IMR-90 (cell line): ENCODE measurements at regions not wholly inside any gene's neighbourhood (a gene's known extent, or its start where the extent isn't known, plus 50 kb on each side); places are given as distances from the start of the nearest gene placed in this dataset.
A peak's percentile ranks its signal among the peaks of the same experiment; 100 is the strongest.

ENCODE experiments used
- ATAC-seq: fragments of 200-7000 bp; cut with Tn5 transposase; 2 replicates; pipeline ENCODE4 v1.9.1; 2020; ENCODE audit warnings: low read depth, mild to moderate bottlenecking, moderate library complexity
- BruUV-seq: library from RNA; stranded (reverse); fragments of 400-500 nt; replicated peaks from 2 replicates; lab custom pipeline; 2021; lab: Mats Ljungman, UMichigan
- CTCF ChIA-PET: fragments of 300-600 bp; formaldehyde crosslinking; extraction: SDS; loops from one replicate; lab custom pipeline; 2021; ENCODE audit warnings: antibody characterized with exemption; lab: Yijun Ruan, JAX
- POLR2A ChIA-PET: fragments of 300-600 bp; sonication (Branson Sonifier 250); formaldehyde crosslinking; loops from one replicate; lab custom pipeline; 2022; ENCODE audit warnings: antibody characterized with exemption; ENCODE audit not compliant: unreplicated experiment; lab: Charles Lee
- DNase-seq: peaks from one replicate; pipeline ENCODE4 v3.0.0; 2013
- H2AFZ ChIP-seq: replicated peaks from 2 replicates; pipeline ENCODE3; 2013; ENCODE audit warnings: low read length, mild to moderate bottlenecking; ENCODE audit not compliant: poor library complexity
- H2AK5ac ChIP-seq: 2 replicates; pipeline ENCODE4 v1.6.1; 2013; ENCODE audit warnings: low read depth, low read length, inconsistent platforms
- H2AK9ac ChIP-seq: replicated peaks from 2 replicates; pipeline ENCODE3; 2013; ENCODE audit warnings: mild to moderate bottlenecking, low read depth, low read length, moderate library complexity; ENCODE audit not compliant: poor library complexity
- H2BK120ac ChIP-seq: 2 replicates; pipeline ENCODE4 v1.6.1; 2013; ENCODE audit warnings: low read depth, low read length, inconsistent platforms
- H2BK15ac ChIP-seq: 3 replicates; pipeline ENCODE4 v1.6.1; 2013; ENCODE audit warnings: low read depth, low read length, inconsistent platforms
- H2BK20ac ChIP-seq: 2 replicates; pipeline ENCODE4 v1.6.1; 2013; ENCODE audit warnings: low read depth, mild to moderate bottlenecking, inconsistent platforms, low read length, moderate library complexity
- H2BK5ac ChIP-seq: 2 replicates; pipeline ENCODE4 v1.6.1; 2013; ENCODE audit warnings: mild to moderate bottlenecking, low read depth, low read length, inconsistent platforms; ENCODE audit not compliant: poor library complexity, severe bottlenecking
- H3K14ac ChIP-seq: replicated peaks from 2 replicates; pipeline ENCODE4 v1.6.1; 2013; ENCODE audit warnings: low read depth, low read length, inconsistent platforms
- H3K18ac ChIP-seq: 2 replicates; pipeline ENCODE4 v1.6.1; 2013; ENCODE audit warnings: low read depth, low read length, control low read depth
- H3K23ac ChIP-seq: 2 replicates; pipeline ENCODE4 v1.6.1; 2013; ENCODE audit warnings: low read depth, low read length, inconsistent platforms
- H3K27ac ChIP-seq: 2 replicates; pipeline ENCODE4 v1.5.1; 2013; ENCODE audit warnings: mild to moderate bottlenecking, control low read depth, low read length; ENCODE audit not compliant: insufficient read depth
- H3K27me3 ChIP-seq: 2 replicates; pipeline ENCODE4 v1.6.1; 2013; ENCODE audit warnings: low read length; ENCODE audit not compliant: control insufficient read depth, insufficient read depth
- H3K36me3 ChIP-seq: 2 replicates; pipeline ENCODE4 v1.6.1; 2013; ENCODE audit warnings: low read length, mixed read lengths; ENCODE audit not compliant: control insufficient read depth, insufficient read depth
- H3K4ac ChIP-seq: 2 replicates; pipeline ENCODE4 v1.6.1; 2013; ENCODE audit warnings: low read depth, low read length, inconsistent platforms
- H3K4me1 ChIP-seq: 2 replicates; pipeline ENCODE4 v1.6.1; 2013; ENCODE audit warnings: low read length, mixed read lengths; ENCODE audit not compliant: control insufficient read depth, insufficient read depth
- H3K4me2 ChIP-seq: 2 replicates; pipeline ENCODE4 v1.6.1; 2013; ENCODE audit warnings: low read depth, mild to moderate bottlenecking, control low read depth, low read length, moderate library complexity
- H3K4me3 ChIP-seq: 2 replicates; pipeline ENCODE4 v1.5.1; 2013; ENCODE audit warnings: low read depth, mild to moderate bottlenecking, control low read depth, low read length, moderate library complexity; ENCODE audit not compliant: insufficient read depth
- H3K56ac ChIP-seq: 2 replicates; pipeline ENCODE4 v1.6.1; 2013; ENCODE audit warnings: low read length, inconsistent platforms; ENCODE audit not compliant: insufficient read depth; ENCODE audit errors: extremely low read depth
- H3K79me1 ChIP-seq, 2 experiments: 2 replicates each; pipeline ENCODE4 v1.6.1; 2013; ENCODE audit warnings: low read length in 2 of 2, inconsistent platforms in 1 of 2, low read depth in 1 of 2
- H3K9ac ChIP-seq: 2 replicates; pipeline ENCODE4 v1.6.1; 2013; ENCODE audit warnings: low read depth, low read length, control low read depth
- H3K9me1 ChIP-seq: 2 replicates; pipeline ENCODE4 v1.6.1; 2013; ENCODE audit warnings: low read length, inconsistent platforms; ENCODE audit not compliant: insufficient read depth
- H3K9me3 ChIP-seq: 2 replicates; pipeline ENCODE4 v1.6.1; 2013; ENCODE audit warnings: low read length; ENCODE audit not compliant: control insufficient read depth, insufficient read depth
- H4K20me1 ChIP-seq: 2 replicates; pipeline ENCODE4 v1.6.1; 2013; ENCODE audit warnings: low read length, inconsistent platforms; ENCODE audit not compliant: insufficient read depth
- H4K5ac ChIP-seq: 2 replicates; pipeline ENCODE4 v1.6.1; 2013; ENCODE audit warnings: mild to moderate bottlenecking, low read depth, low read length, control low read depth
- H4K8ac ChIP-seq, 2 experiments: 2 replicates each; pipeline ENCODE4 v1.6.1; 2013; ENCODE audit warnings: low read depth in 2 of 2, low read length in 2 of 2, control low read depth in 1 of 2, inconsistent platforms in 1 of 2
- H4K91ac ChIP-seq: 2 replicates; pipeline ENCODE4 v1.6.1; 2013; ENCODE audit warnings: low read depth, low read length, inconsistent platforms; ENCODE audit not compliant: insufficient read depth
- BHLHE40 ChIP-seq: fragments of 150-350 bp; IDR thresholded peaks from 2 replicates; pipeline ENCODE4 v1.6.1; 2016; ENCODE audit warnings: mild to moderate bottlenecking, low read depth, low read length
- CEBPB ChIP-seq: IDR thresholded peaks from 2 replicates; pipeline ENCODE4 v1.6.1; 2012; ENCODE audit warnings: low read depth, low read length, improper control_type of control experiment
- CHD1 ChIP-seq: IDR thresholded peaks from 2 replicates; pipeline ENCODE4 v1.6.1; 2012; ENCODE audit warnings: low read depth, low read length, improper control_type of control experiment
- FOS ChIP-seq: fragments of 150-350 bp; IDR thresholded peaks from 2 replicates; pipeline ENCODE4 v1.6.1; 2016; ENCODE audit warnings: low read depth, low read length
- MAFK ChIP-seq: IDR thresholded peaks from 2 replicates; pipeline ENCODE4 v1.6.1; 2012; ENCODE audit warnings: low read depth, low read length, improper control_type of control experiment
- MAZ ChIP-seq: IDR thresholded peaks from 2 replicates; pipeline ENCODE4 v1.6.1; 2012; ENCODE audit warnings: low read depth, mild to moderate bottlenecking, low read length, improper control_type of control experiment, moderate library complexity, borderline replicate concordance
- MXI1 ChIP-seq: IDR thresholded peaks from 2 replicates; pipeline ENCODE4 v1.6.1; 2012; ENCODE audit warnings: low read depth, mild to moderate bottlenecking, low read length, moderate library complexity, borderline replicate concordance
- NFE2L2 ChIP-seq: fragments of 150-350 bp; IDR thresholded peaks from 2 replicates; pipeline ENCODE4 v1.6.1; 2016; ENCODE audit warnings: low read depth, mild to moderate bottlenecking, low read length
- POLR2A ChIP-seq: IDR thresholded peaks from 2 replicates; pipeline ENCODE4 v1.6.1; 2012; ENCODE audit warnings: mild to moderate bottlenecking, low read depth, low read length
- RAD21 ChIP-seq: IDR thresholded peaks from 2 replicates; pipeline ENCODE4 v1.6.1; 2012; ENCODE audit warnings: low read length, improper control_type of control experiment
- RCOR1 ChIP-seq: IDR thresholded peaks from 2 replicates; pipeline ENCODE4 v1.6.1; 2012; ENCODE audit warnings: mild to moderate bottlenecking, low read length, improper control_type of control experiment; ENCODE audit not compliant: insufficient replicate concordance
- RFX5 ChIP-seq: IDR thresholded peaks from 2 replicates; pipeline ENCODE4 v1.8.0; 2012; ENCODE audit warnings: low read depth, mild to moderate bottlenecking, low read length, moderate library complexity
- SMC3 ChIP-seq: fragments of 150-350 bp; IDR thresholded peaks from 2 replicates; pipeline ENCODE4 v1.6.1; 2016; ENCODE audit warnings: low read depth, mild to moderate bottlenecking, antibody characterized with exemption, low read length, moderate library complexity
- whole genome bisulfite sequencing, 2 experiments: methylation state at CpG; one replicate each; pipeline versions ENCODE4 v1.1.5 to v1.1.7; 2013; ENCODE audit warnings: missing lambda C conversion rate in 2 of 2; ENCODE audit not compliant: insufficient read length in 1 of 2; ENCODE audit errors: extremely low coverage in 2 of 2; 5-methylcytosine and 5-hydroxymethylcytosine counted together
- dilution Hi-C: fragments of 300-500 bp; cut with HindIII; formaldehyde crosslinking; loops from one replicate; pipeline ENCODE4 v1.14.3; 2018; ENCODE audit warnings: low sequenced_read_pairs; ENCODE audit not compliant: unreplicated experiment
- in situ Hi-C: fragments of 300-500 bp; cut with MboI; formaldehyde crosslinking; loops from 3 replicates; pipeline ENCODE4 v1.14.3; 2019; ENCODE audit warnings: low sequenced_read_pairs, inconsistent platforms, mixed read lengths
- intact Hi-C: fragments of 100-400 bp; cut with micrococcal nuclease; formaldehyde crosslinking; loops from 2 replicates; pipeline ENCODE4 v1.10.0; 2022
- TF ChIP-seq, protein P1 (sequence below): fragments of 150-350 bp; IDR thresholded peaks from 2 replicates; pipeline ENCODE4 v1.6.1; 2016; ENCODE audit warnings: low read depth, mild to moderate bottlenecking, low read length, moderate library complexity, borderline replicate concordance
- TF ChIP-seq, protein P2 (sequence below): fragments of 150-350 bp; IDR thresholded peaks from 2 replicates; pipeline ENCODE4 v1.6.1; 2017; ENCODE audit warnings: mild to moderate bottlenecking, antibody characterized with exemption, low read length, low read depth
- TF ChIP-seq, protein P3 (sequence below): conservative IDR thresholded peaks from 2 replicates; pipeline ENCODE4 v1.5.1; 2012; ENCODE audit warnings: mild to moderate bottlenecking, low read depth, low read length, improper control_type of control experiment

DNA sequence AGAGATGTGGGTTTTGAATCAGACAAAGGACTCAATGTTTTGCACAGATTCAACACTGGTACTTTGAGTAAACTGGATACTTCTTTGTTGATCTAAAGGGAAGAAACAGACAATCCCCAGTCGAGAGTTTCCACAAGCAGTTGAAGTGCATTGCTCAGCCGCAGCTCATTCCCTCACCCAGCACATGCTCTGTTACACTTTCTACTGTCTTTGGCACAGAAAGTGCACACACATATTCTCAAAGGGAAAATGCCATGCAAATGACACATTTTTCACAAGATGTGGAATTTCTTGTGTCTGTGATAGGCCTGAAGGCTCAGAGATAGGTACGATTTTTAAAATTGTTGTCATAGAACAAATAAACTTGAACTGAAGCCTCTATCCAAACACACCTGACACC, 258.9 kb upstream of the TRIB2 start:
- Histone ChIP-seq H3K79me1 (no peaks in the 10 kb centered on the region), H3K9me3 (no peaks in the 10 kb centered on the region), H2AFZ (no peak overlapping the region), H4K20me1 (no peaks in the 10 kb centered on the region), H3K14ac (0 out of 2 replicates have a peak overlapping the region, but pooled peaks have one; percentile 10), H2BK20ac (peak overlapping the region; percentile 0; the same call in 1 of the 2 replicates), H3K36me3 (no peaks in the 10 kb centered on the region), H4K8ac (peak overlapping the region; percentile 17 to 41; a peak in 3 of 4 replicates), H3K56ac (no peak overlapping the region), H3K4ac (peak overlapping the region; percentile 64; the same call in 1 of the 2 replicates), H4K91ac (peak overlapping the region; percentile 9; the same call in 1 of the 2 replicates), H3K27me3 (no peaks in the 10 kb centered on the region), H3K9ac (no peak overlapping the region), H2BK120ac (peak overlapping the region; percentile 90), H2AK5ac (no peak overlapping the region), H3K18ac (peak overlapping the region; percentile 97), H2BK5ac (peak overlapping the region; percentile 13), H3K9me1 (peaks cover 9% of the 10 kb centered on the region; the same call in 1 of the 2 replicates), H3K23ac (no peak overlapping the region), H3K4me2 (no peak overlapping the region), H4K5ac (no peak overlapping the region; the same call in 1 of the 2 replicates), H3K4me1 (peaks cover 14% of the 10 kb centered on the region), H2BK15ac (no peak overlapping the region; the same call in 2 of the 3 replicates), H2AK9ac (no peak overlapping the region), H3K4me3 (no peak overlapping the region), H3K27ac (peak overlapping the region; percentile 36; the same call in 1 of the 2 replicates)
- TF ChIP-seq, protein P1, sequence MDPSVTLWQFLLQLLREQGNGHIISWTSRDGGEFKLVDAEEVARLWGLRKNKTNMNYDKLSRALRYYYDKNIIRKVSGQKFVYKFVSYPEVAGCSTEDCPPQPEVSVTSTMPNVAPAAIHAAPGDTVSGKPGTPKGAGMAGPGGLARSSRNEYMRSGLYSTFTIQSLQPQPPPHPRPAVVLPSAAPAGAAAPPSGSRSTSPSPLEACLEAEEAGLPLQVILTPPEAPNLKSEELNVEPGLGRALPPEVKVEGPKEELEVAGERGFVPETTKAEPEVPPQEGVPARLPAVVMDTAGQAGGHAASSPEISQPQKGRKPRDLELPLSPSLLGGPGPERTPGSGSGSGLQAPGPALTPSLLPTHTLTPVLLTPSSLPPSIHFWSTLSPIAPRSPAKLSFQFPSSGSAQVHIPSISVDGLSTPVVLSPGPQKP, result no peak
- TF ChIP-seq RFX5, result no peak
- TF ChIP-seq MAZ, result no peak
- TF ChIP-seq POLR2A, result no peak
- no peak for TF ChIP-seq CEBPB
- TF ChIP-seq, protein P2, sequence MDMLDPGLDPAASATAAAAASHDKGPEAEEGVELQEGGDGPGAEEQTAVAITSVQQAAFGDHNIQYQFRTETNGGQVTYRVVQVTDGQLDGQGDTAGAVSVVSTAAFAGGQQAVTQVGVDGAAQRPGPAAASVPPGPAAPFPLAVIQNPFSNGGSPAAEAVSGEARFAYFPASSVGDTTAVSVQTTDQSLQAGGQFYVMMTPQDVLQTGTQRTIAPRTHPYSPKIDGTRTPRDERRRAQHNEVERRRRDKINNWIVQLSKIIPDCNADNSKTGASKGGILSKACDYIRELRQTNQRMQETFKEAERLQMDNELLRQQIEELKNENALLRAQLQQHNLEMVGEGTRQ, result no peak
- TF ChIP-seq MXI1, result no peak
- no peak for TF ChIP-seq BHLHE40
- no peak for TF ChIP-seq CHD1
- no peak for TF ChIP-seq SMC3
- no peak for TF ChIP-seq NFE2L2
- TF ChIP-seq, protein P3, sequence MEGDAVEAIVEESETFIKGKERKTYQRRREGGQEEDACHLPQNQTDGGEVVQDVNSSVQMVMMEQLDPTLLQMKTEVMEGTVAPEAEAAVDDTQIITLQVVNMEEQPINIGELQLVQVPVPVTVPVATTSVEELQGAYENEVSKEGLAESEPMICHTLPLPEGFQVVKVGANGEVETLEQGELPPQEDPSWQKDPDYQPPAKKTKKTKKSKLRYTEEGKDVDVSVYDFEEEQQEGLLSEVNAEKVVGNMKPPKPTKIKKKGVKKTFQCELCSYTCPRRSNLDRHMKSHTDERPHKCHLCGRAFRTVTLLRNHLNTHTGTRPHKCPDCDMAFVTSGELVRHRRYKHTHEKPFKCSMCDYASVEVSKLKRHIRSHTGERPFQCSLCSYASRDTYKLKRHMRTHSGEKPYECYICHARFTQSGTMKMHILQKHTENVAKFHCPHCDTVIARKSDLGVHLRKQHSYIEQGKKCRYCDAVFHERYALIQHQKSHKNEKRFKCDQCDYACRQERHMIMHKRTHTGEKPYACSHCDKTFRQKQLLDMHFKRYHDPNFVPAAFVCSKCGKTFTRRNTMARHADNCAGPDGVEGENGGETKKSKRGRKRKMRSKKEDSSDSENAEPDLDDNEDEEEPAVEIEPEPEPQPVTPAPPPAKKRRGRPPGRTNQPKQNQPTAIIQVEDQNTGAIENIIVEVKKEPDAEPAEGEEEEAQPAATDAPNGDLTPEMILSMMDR, result no peak
- no peak for TF ChIP-seq MAFK
- no peak for TF ChIP-seq RAD21
- TF ChIP-seq RCOR1, result no peak
- no peak for TF ChIP-seq FOS
- intact Hi-C loops, result loop anchor here (2.0 to 10.0 kb wide), 6 partner anchors 77 to 627 kb away; no protein-coding TSS in a partner anchor
- ChIA-PET POLR2A (no interaction called here), CTCF (interaction anchor here (0.6 kb wide), 1 partner anchor 564 kb away, joined by 3 read pairs; no protein-coding TSS in a partner anchor)
- in situ Hi-C loops, result no loop called here
- dilution Hi-C loops, result no loop called here
- no TSS peak for BruUV-seq
- WGBS, 2 experiments, result no CpG with 5 or more reads among the region's 3 CpGs
- DNase-seq (peak; percentile 54), ATAC-seq (peak; percentile 25; the same call in 1 of the 2 replicates)
